ENCODE measurements at regions not wholly inside any gene's neighbourhood (a gene's known extent, or its start where the extent isn't known, plus 50 kb on each side); places are given as distances from the start of the nearest gene placed in this dataset.

GRCh38 chr10:45219416-45219815 is 96.0 kb downstream of the OR13A1 start:
- TF ChIP-seq, protein P1, sequence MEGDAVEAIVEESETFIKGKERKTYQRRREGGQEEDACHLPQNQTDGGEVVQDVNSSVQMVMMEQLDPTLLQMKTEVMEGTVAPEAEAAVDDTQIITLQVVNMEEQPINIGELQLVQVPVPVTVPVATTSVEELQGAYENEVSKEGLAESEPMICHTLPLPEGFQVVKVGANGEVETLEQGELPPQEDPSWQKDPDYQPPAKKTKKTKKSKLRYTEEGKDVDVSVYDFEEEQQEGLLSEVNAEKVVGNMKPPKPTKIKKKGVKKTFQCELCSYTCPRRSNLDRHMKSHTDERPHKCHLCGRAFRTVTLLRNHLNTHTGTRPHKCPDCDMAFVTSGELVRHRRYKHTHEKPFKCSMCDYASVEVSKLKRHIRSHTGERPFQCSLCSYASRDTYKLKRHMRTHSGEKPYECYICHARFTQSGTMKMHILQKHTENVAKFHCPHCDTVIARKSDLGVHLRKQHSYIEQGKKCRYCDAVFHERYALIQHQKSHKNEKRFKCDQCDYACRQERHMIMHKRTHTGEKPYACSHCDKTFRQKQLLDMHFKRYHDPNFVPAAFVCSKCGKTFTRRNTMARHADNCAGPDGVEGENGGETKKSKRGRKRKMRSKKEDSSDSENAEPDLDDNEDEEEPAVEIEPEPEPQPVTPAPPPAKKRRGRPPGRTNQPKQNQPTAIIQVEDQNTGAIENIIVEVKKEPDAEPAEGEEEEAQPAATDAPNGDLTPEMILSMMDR (IDR thresholded peaks at IDR 0.05; ENCODE audit: poor library complexity): no peak
- no peak for TF ChIP-seq EZH2phosphoT487 (IDR thresholded peaks at IDR 0.05; ENCODE audit: low read depth, severe bottlenecking, unreplicated experiment)

Measured in hepatocyte (in vitro differentiated cells).